ENCODE measurements at regions not wholly inside any gene's neighbourhood (a gene's known extent, or its start where the extent isn't known, plus 50 kb on each side); places are given as distances from the start of the nearest gene placed in this dataset.

DNA sequence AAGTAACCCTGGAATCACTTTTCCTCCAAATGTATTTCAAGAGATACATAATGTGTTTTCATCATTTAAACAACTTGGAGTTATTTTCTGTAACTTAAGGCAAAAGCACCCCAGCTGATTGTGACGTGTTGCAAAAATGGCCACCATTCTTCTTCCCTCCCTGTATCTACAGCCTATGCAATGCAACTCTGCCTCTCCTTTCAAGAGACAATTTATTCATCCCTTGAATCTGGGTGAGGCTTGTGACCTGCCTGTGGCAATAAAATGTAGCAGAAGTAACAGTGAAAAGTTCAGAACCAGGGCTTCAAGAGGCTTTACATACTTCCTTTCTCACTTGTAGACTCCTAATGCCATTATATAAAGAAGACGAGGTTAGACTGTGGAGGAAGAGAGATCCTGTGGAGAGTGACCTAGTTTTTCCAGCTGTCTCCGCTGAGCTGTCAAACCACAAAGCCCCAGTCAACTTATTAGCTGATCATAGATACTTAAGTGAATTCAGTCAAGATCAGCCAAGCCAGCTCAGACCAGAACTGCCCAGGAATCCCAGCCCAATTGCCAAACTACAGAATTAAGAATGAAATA is 81.0 kb upstream of the KLF3 start:
- TF ChIP-seq, protein P1, sequence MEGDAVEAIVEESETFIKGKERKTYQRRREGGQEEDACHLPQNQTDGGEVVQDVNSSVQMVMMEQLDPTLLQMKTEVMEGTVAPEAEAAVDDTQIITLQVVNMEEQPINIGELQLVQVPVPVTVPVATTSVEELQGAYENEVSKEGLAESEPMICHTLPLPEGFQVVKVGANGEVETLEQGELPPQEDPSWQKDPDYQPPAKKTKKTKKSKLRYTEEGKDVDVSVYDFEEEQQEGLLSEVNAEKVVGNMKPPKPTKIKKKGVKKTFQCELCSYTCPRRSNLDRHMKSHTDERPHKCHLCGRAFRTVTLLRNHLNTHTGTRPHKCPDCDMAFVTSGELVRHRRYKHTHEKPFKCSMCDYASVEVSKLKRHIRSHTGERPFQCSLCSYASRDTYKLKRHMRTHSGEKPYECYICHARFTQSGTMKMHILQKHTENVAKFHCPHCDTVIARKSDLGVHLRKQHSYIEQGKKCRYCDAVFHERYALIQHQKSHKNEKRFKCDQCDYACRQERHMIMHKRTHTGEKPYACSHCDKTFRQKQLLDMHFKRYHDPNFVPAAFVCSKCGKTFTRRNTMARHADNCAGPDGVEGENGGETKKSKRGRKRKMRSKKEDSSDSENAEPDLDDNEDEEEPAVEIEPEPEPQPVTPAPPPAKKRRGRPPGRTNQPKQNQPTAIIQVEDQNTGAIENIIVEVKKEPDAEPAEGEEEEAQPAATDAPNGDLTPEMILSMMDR (IDR thresholded peaks at IDR 0.05; ENCODE audit: low read depth, low read length, missing control alignments): no peak
- H3K4me3 ChIP-seq (replicated peaks; ENCODE audit: low read depth, low read length): no peak overlapping the region
- no peak for DNase-seq (ENCODE audit: extremely low read depth, low read depth)

DNA sequence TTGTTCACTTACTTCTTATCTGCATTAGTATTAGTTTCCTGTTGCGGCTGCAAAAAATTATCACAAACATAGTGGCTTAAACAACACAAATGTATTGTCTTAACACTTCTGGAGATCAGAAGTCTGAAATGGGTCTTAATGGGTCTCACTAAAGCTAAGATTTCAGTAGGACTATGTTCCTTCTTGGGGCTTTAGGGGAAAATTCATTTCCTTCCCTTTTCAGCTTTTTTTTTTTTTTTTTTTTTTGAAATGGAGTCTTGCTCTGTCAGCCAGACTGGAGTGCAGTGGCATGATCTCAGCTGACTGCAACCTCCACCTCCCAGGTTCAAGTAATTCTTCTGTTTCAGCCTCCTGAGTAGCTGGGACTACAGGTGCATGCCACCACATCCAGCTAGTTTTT is 78.1 kb upstream of the KLF3 start:
- DNase-seq (ENCODE audit: extremely low read depth, low read depth): no peak
- H3K4me3 ChIP-seq (replicated peaks; ENCODE audit: low read depth, low read length): no peak overlapping the region
- TF ChIP-seq, protein P1 (IDR thresholded peaks at IDR 0.05; ENCODE audit: low read depth, low read length, missing control alignments): no peak

GRCh38 chr4:38587106-38587505 is 76.9 kb upstream of the KLF3 start:
- H3K4me3 ChIP-seq (replicated peaks; ENCODE audit: low read depth, low read length): no peak overlapping the region
- DNase-seq (ENCODE audit: extremely low read depth, low read depth): no peak
- TF ChIP-seq, protein P1 (IDR thresholded peaks at IDR 0.05; ENCODE audit: low read depth, low read length, missing control alignments): no peak

- no peak for DNase-seq (ENCODE audit: extremely low read depth, low read depth)
- TF ChIP-seq, protein P1 (IDR thresholded peaks at IDR 0.05; ENCODE audit: low read depth, low read length, missing control alignments): no peak
- H3K4me3 ChIP-seq (replicated peaks; ENCODE audit: low read depth, low read length): no peak overlapping the region
Observed at GRCh38 chr4:38590046-38590445, 74.0 kb upstream of the KLF3 start.

DNA sequence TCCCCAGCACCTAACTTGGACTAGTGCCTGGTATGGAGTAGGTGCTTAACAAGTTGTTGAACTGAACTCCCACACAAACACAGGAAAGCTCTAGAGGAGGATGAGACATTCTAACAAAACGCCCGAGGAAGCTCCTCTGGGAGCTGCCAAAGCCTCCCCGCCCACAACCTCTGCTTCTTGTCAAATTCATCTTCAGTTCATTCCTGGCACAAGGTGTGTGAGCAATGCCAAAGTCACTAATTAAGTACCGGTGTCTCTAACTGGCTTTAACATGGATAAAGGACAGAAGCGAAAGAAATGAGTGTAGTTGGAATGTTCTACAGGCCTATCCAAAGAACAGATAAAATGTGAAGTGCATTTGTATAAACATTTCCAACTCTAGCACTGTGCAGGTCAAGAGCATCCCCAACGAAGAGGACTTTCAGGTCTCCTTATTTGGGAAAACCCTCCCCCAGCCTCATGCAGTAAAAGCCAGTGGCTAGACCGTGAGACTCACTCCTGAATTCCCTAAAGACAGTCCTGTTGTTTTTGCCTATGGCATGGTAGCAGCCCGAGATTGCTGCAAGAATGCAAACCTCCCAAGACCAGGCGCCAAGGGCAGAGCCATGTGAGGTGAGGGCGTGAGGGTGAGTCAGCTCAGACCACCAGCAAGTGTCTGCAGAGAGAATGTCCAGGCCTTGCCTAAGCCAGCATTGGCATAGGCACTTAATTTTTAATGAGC is 72.2 kb upstream of the KLF3 start:
- no peak for DNase-seq (ENCODE audit: extremely low read depth, low read depth)
- H3K4me3 ChIP-seq (replicated peaks; ENCODE audit: low read depth, low read length): no peak overlapping the region
- TF ChIP-seq, protein P1 (IDR thresholded peaks at IDR 0.05; ENCODE audit: low read depth, low read length, missing control alignments): no peak

DNA sequence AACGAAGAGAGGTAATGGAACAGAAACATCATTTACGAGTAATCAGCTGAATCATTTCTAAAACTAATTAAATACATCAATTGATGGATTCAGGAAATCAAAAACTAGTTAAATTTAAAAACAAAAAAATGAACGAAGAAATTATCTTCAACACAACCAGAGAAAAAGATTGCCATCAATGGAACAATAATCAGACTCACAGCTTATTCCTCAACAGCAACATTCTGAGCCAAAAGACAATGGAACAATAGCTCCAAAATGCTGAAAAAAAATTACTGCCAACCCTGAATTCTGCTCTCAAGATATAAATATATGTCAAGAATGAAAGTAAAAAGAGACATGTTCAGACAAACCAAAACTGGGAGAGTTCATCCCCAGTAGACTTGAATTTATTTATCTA is 65.5 kb upstream of the KLF3 start:
- TF ChIP-seq, protein P1 (IDR thresholded peaks at IDR 0.05; ENCODE audit: low read depth, low read length, missing control alignments): no peak
- no peak for DNase-seq (ENCODE audit: extremely low read depth, low read depth)
- no peak overlapping the region for H3K4me3 ChIP-seq (replicated peaks; ENCODE audit: low read depth, low read length)

Measured in HFF-Myc (cell line).